ENCODE measurements at regions not wholly inside any gene's neighbourhood (a gene's known extent, or its start where the extent isn't known, plus 50 kb on each side); places are given as distances from the start of the nearest gene placed in this dataset.

GRCh38 chr13:87779426-87779825 is 108.3 kb downstream of the SLITRK5 start:
- no peak for TF ChIP-seq CTCF (IDR thresholded peaks at IDR 0.05)
- TF ChIP-seq POLR2A (IDR thresholded peaks at IDR 0.05), result no peak

All from esophagus squamous epithelium (tissue), 4 donors.